Uterus (tissue), 3 donors: ENCODE measurements at regions not wholly inside any gene's neighbourhood (a gene's known extent, or its start where the extent isn't known, plus 50 kb on each side); places are given as distances from the start of the nearest gene placed in this dataset.

Source experiments
- DNase-seq, 2 donors: peaks; one replicate each; pipeline ENCODE4 v3.0.0-alpha.2; 2019 to 2020
- H3K27ac ChIP-seq, 2 donors: fragments of 200-600 bp; sonication (generic); 1 replicate in 1 of 2; 2 replicates in 1 of 2; pipeline ENCODE4 v1.5.1; 2016 to 2018
- H3K27me3 ChIP-seq, 2 donors: fragments of 200-600 bp; sonication (generic); one replicate each; pipeline ENCODE4 v1.5.1; 2018 to 2019; ENCODE audit warnings: control low read depth in 1 of 2
- H3K36me3 ChIP-seq, 2 donors: fragments of 200-600 bp; sonication (generic); one replicate each; pipeline ENCODE4 v1.5.1; 2019; ENCODE audit warnings: control low read depth in 1 of 2
- H3K4me1 ChIP-seq, 2 donors: fragments of 200-600 bp; sonication (generic); one replicate each; pipeline ENCODE4 v1.5.1; 2018 to 2019; ENCODE audit warnings: control low read depth in 1 of 2
- H3K4me3 ChIP-seq, 2 donors: fragments of 200-600 bp; sonication (generic); 1 replicate in 1 of 2; 2 replicates in 1 of 2; pipeline ENCODE4 v1.5.1; 2018 to 2019; ENCODE audit warnings: mild to moderate bottlenecking in 1 of 2
- H3K9me3 ChIP-seq, 2 donors: fragments of 200-600 bp; sonication (generic); one replicate each; pipeline ENCODE4 v1.5.1; 2019; ENCODE audit warnings: control low read depth in 1 of 2
- POLR2A ChIP-seq, 2 donors: fragments of 450-650 bp; IDR thresholded peaks; one replicate each; pipeline ENCODE4 v1.6.1; 2016; ENCODE audit warnings: antibody characterized with exemption in 2 of 2, mild to moderate bottlenecking in 1 of 2, moderate library complexity in 1 of 2
- intact Hi-C: fragments of 100-400 bp; cut with DNase I; formaldehyde crosslinking; loops from one replicate; pipeline ENCODE4 v1.15.1; 2023; ENCODE audit warnings: low total_unique reads
- TF ChIP-seq, protein P1 (sequence below), 4 experiments: fragments of 200-600 bp in 2 of 4; fragments of 450-650 bp in 2 of 4; sonication (generic) in 2 of 4; IDR thresholded peaks; one replicate each; pipeline ENCODE4 v1.5.1; 2016 to 2019; ENCODE audit warnings: antibody characterized with exemption in 4 of 4, mild to moderate bottlenecking in 2 of 4, moderate library complexity in 1 of 4
- donor health status: DM: yes; HTN: yes; CAD: no.

DNA sequence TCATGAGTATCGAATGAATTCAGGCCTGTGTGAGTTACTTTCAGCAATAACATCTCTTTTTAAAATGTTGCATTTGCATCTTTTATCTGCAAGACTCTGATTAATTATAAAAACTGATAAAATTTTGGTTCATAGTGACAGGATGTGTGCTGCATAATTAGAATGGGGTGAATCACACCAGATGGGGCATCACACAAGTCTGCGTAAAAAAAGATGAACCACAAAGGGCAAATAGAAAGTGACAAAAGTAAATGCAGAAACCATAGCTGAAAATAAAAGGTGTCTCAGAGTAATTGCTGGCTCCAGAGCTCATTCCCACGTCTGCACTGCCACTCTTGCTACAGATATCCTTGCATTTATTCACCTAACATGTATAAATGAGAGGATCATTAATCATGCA is 131.1 kb downstream of the HS3ST1 start:
- Histone ChIP-seq H3K4me3 (no peak overlapping the region), H3K27me3 (no peaks in the 10 kb centered on the region), H3K4me1 (no peaks in the 10 kb centered on the region), H3K27ac (no peak overlapping the region), H3K9me3 (no peaks in the 10 kb centered on the region), H3K36me3 (no peaks in the 10 kb centered on the region)
- TF ChIP-seq POLR2A (IDR thresholded peaks at IDR 0.05): no peak
- TF ChIP-seq, protein P1, sequence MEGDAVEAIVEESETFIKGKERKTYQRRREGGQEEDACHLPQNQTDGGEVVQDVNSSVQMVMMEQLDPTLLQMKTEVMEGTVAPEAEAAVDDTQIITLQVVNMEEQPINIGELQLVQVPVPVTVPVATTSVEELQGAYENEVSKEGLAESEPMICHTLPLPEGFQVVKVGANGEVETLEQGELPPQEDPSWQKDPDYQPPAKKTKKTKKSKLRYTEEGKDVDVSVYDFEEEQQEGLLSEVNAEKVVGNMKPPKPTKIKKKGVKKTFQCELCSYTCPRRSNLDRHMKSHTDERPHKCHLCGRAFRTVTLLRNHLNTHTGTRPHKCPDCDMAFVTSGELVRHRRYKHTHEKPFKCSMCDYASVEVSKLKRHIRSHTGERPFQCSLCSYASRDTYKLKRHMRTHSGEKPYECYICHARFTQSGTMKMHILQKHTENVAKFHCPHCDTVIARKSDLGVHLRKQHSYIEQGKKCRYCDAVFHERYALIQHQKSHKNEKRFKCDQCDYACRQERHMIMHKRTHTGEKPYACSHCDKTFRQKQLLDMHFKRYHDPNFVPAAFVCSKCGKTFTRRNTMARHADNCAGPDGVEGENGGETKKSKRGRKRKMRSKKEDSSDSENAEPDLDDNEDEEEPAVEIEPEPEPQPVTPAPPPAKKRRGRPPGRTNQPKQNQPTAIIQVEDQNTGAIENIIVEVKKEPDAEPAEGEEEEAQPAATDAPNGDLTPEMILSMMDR (IDR thresholded peaks at IDR 0.05): no peak
- DNase-seq: no peak
- intact Hi-C loops: no loop called here

DNA sequence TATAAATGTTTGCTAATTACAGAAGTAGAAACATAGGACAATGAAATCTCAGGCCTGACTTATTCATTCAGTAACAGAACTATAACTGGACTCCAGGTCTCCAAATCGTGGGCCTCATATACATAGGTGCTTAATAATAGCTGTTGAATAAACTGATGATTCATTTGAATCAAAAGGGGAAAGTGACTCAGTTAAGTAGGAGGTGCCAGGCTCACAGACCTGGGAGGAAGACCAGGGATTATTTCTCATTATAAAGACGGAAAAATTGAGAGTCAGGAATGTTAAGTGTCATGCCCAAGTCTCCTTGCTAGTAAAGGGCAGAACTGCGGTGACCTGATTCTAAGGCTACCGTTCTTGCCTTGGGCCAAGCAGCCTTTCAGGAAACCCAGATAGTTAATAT is 131.5 kb downstream of the HS3ST1 start:
- Histone ChIP-seq H3K4me1 (no peaks in the 10 kb centered on the region), H3K27me3 (no peaks in the 10 kb centered on the region), H3K36me3 (no peaks in the 10 kb centered on the region), H3K27ac (no peak overlapping the region), H3K4me3 (no peak overlapping the region), H3K9me3 (no peaks in the 10 kb centered on the region)
- TF ChIP-seq, protein P1 (IDR thresholded peaks at IDR 0.05): no peak
- TF ChIP-seq POLR2A (IDR thresholded peaks at IDR 0.05): no peak
- intact Hi-C loops: no loop called here
- no peak for DNase-seq

DNA sequence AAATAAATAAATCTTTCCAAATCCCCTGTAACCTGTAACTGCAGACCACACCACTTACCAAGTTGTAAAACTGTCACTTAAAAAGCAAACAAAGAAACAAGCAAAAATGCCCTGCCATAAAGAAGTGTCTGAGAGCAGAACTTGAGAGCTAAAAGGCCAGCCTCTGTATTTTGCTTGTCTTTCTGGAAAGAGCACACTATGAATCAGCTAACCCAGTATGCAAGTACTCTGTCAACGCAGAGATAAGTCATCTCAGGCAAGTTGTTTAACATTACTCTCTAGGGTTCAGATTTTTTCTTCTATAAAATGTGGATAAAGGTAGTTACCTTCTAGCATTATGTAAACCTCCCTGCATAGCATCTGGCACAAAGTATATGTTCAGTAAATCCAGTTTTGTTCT is 134.8 kb downstream of the HS3ST1 start:
- no peak overlapping the region for H3K27ac ChIP-seq
- TF ChIP-seq, protein P1 (IDR thresholded peaks at IDR 0.05): no peak
- TF ChIP-seq POLR2A (IDR thresholded peaks at IDR 0.05): no peak
- H3K9me3 ChIP-seq: no peaks in the 10 kb centered on the region
- no peak for DNase-seq
- no peaks in the 10 kb centered on the region for H3K27me3 ChIP-seq
- intact Hi-C loops: no loop called here
- H3K4me3 ChIP-seq: no peak overlapping the region
- H3K4me1 ChIP-seq: no peaks in the 10 kb centered on the region
- H3K36me3 ChIP-seq: no peaks in the 10 kb centered on the region

DNA sequence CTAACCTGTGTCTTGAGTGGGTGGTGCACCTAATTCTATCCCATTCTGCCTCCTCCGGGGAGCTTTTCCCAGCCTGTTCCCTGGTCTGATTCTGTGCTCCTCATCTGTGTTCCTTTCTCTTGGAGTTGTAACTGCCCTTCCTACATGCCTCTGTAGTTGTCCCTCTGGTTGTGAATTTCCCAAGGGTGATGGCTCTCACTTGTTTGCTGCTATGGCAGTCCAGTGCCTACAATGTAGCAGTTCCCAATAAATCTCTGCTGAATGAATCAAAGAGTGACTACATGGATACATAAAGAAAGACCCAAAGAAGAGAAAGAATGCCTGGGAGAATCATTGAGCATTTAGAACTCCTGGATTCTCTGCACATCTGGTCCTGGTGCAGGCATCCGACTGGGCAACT is 141.6 kb downstream of the HS3ST1 start:
- H3K9me3 ChIP-seq: peaks cover 0 to 3% of the 10 kb centered on the region in 2 donors
- intact Hi-C loops: no loop called here
- H3K27ac ChIP-seq: no peak overlapping the region
- no peaks in the 10 kb centered on the region for H3K36me3 ChIP-seq
- no peak overlapping the region for H3K4me3 ChIP-seq
- H3K4me1 ChIP-seq: no peaks in the 10 kb centered on the region
- DNase-seq: no peak
- TF ChIP-seq, protein P1 (IDR thresholded peaks at IDR 0.05): no peak
- no peaks in the 10 kb centered on the region for H3K27me3 ChIP-seq

DNA sequence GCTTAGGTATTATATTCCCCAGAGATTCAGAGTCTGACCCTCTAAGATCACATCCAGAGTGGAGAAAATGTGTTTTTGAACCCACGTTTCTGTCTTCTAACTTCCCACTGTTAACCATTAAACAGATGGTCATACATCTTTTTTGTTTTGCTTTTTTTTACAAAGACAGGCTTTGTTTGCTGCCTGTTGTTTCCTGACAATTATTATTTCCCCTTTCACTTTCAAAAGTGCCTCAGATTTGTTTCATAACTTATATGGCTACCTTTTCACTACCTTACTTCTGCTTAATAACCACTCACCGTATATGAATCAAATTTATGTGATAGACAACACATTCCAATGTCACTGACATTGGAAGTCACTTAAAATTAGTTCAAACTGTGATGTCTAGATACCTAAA is 142.2 kb downstream of the HS3ST1 start:
- H3K36me3 ChIP-seq: no peaks in the 10 kb centered on the region
- no peak overlapping the region for H3K4me3 ChIP-seq
- no peaks in the 10 kb centered on the region for H3K4me1 ChIP-seq
- DNase-seq: no peak
- peaks cover 0 to 3% of the 10 kb centered on the region in 2 donors for H3K9me3 ChIP-seq
- TF ChIP-seq, protein P1 (IDR thresholded peaks at IDR 0.05): no peak
- TF ChIP-seq POLR2A (IDR thresholded peaks at IDR 0.05): no peak
- H3K27ac ChIP-seq: no peak overlapping the region
- intact Hi-C loops: no loop called here
- H3K27me3 ChIP-seq: no peaks in the 10 kb centered on the region
